Endodermal cell (in vitro differentiated cells): ENCODE measurements at regions not wholly inside any gene's neighbourhood (a gene's known extent, or its start where the extent isn't known, plus 50 kb on each side); places are given as distances from the start of the nearest gene placed in this dataset.

Source experiments
- DNase-seq: peaks from one replicate; pipeline ENCODE4 v3.0.0-alpha.2; 2017
- H3K27ac ChIP-seq: 2 replicates; pipeline ENCODE4 v1.5.1; 2013; ENCODE audit warnings: mild to moderate bottlenecking, low read depth, low read length, moderate library complexity
- H3K27me3 ChIP-seq: 2 replicates; pipeline ENCODE4 v1.6.1; 2013; ENCODE audit warnings: mild to moderate bottlenecking, low read length, moderate library complexity; ENCODE audit not compliant: insufficient read depth, control insufficient read depth, poor library complexity, severe bottlenecking
- H3K36me3 ChIP-seq: 2 replicates; pipeline ENCODE4 v1.7.0; 2013; ENCODE audit warnings: mild to moderate bottlenecking, low read length, moderate library complexity; ENCODE audit not compliant: control insufficient read depth, insufficient read depth
- H3K4me1 ChIP-seq: one replicate; pipeline ENCODE4 v1.7.0; 2013; ENCODE audit warnings: low read length; ENCODE audit not compliant: control insufficient read depth, insufficient read depth
- H3K4me3 ChIP-seq: 2 replicates; pipeline ENCODE4 v1.5.1; 2013; ENCODE audit warnings: mild to moderate bottlenecking, low read length, moderate library complexity
- H3K9ac ChIP-seq: 2 replicates; pipeline ENCODE4 v1.6.1; 2013; ENCODE audit warnings: mild to moderate bottlenecking, low read length, moderate library complexity; ENCODE audit not compliant: poor library complexity, severe bottlenecking; ENCODE audit errors: extremely low read depth
- H3K9me3 ChIP-seq: 2 replicates; pipeline ENCODE4 v1.6.1; 2013; ENCODE audit warnings: mild to moderate bottlenecking, low read length, moderate library complexity; ENCODE audit not compliant: control insufficient read depth
- H3K27ac Mint-ChIP-seq: 2 replicates; pipeline ENCODE4 v1.8.0; 2020; ENCODE audit warnings: mixed read lengths
- H3K27me3 Mint-ChIP-seq: 2 replicates; pipeline ENCODE4 v1.8.0; 2021; ENCODE audit warnings: mild to moderate bottlenecking, mixed read lengths; ENCODE audit not compliant: insufficient read depth
- H3K36me3 Mint-ChIP-seq: 2 replicates; pipeline ENCODE4 v1.8.0; 2020; ENCODE audit warnings: low read depth, mixed read lengths
- H3K4me1 Mint-ChIP-seq: 2 replicates; pipeline ENCODE4 v1.8.0; 2020; ENCODE audit warnings: mixed read lengths
- H3K4me3 Mint-ChIP-seq: 2 replicates; pipeline ENCODE4 v1.8.0; 2020; ENCODE audit warnings: mild to moderate bottlenecking, moderate library complexity, mixed read lengths
- H3K9me3 Mint-ChIP-seq: 2 replicates; pipeline ENCODE4 v1.8.0; 2020; ENCODE audit warnings: mild to moderate bottlenecking, mixed read lengths
- WGBS, 2 experiments: methylation state at CpG; one replicate each; pipeline versions ENCODE4 v1.1.5 to v1.1.7; 2013; ENCODE audit warnings: missing lambda C conversion rate in 2 of 2, mixed read lengths in 1 of 2; ENCODE audit not compliant: insufficient coverage in 1 of 2, insufficient read length in 1 of 2; 5-methylcytosine and 5-hydroxymethylcytosine counted together
- TF ChIP-seq, protein P1 (sequence below): fragments of 200-600 bp; sonication (generic); conservative IDR thresholded peaks from 2 replicates; pipeline ENCODE4 v1.5.0; 2021; ENCODE audit warnings: antibody characterized with exemption, mild to moderate bottlenecking

DNA sequence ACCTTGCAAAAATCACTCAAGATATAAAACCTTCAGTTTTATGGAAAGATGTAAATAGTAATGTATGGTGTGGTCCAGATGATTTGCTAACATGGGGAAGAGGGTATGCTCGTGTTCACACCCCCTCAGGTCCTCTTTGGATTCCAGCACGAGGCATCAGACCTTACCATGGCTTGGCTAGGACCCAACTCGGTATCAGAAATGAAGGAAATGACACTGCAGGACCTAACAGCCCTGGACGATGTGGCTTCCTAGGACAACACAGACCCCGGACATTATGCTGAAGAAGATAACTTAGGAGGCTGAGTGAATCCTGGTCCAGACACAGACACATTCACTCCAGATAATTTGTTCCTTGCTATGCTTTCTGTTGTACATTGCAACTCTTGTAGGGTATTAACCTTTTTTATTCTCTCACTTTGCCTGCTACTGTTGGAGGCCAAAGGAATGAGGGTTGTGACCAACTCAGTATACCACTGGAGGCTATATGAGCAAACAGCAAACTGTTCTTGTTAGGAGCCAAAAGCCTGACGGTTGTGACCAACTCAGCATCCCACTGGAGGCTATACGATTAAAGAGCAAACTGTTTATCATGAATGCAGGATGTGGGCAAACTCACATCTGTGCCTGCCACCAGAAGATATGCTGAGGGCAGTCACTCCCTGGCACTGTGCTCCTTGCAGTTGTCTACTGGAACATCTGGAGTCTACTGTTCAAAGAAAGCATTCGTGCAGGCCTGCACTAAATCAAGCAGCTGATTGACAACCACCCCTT is 121.7 kb downstream of the ZNF429 start:
- H3K4me1 ChIP-seq, result no peaks in the 10 kb centered on the region
- no peaks in the 10 kb centered on the region for H3K27me3 ChIP-seq
- no peak overlapping the region for H3K4me3 ChIP-seq
- H3K9me3 ChIP-seq, result peaks cover 60% of the 10 kb centered on the region
- H3K9ac ChIP-seq, result no peak overlapping the region
- Mint-ChIP-seq H3K27me3 (peaks cover 1% of the 10 kb centered on the region), H3K4me1 (peaks cover 5% of the 10 kb centered on the region), H3K36me3 (no peaks in the 10 kb centered on the region), H3K27ac (no peak overlapping the region), H3K9me3 (peaks cover 61% of the 10 kb centered on the region), H3K4me3 (no peak overlapping the region)
- no peak overlapping the region for H3K27ac ChIP-seq
- TF ChIP-seq, protein P1, sequence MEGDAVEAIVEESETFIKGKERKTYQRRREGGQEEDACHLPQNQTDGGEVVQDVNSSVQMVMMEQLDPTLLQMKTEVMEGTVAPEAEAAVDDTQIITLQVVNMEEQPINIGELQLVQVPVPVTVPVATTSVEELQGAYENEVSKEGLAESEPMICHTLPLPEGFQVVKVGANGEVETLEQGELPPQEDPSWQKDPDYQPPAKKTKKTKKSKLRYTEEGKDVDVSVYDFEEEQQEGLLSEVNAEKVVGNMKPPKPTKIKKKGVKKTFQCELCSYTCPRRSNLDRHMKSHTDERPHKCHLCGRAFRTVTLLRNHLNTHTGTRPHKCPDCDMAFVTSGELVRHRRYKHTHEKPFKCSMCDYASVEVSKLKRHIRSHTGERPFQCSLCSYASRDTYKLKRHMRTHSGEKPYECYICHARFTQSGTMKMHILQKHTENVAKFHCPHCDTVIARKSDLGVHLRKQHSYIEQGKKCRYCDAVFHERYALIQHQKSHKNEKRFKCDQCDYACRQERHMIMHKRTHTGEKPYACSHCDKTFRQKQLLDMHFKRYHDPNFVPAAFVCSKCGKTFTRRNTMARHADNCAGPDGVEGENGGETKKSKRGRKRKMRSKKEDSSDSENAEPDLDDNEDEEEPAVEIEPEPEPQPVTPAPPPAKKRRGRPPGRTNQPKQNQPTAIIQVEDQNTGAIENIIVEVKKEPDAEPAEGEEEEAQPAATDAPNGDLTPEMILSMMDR, result no peak
- WGBS, 2 experiments, result 67 to 89% methylated on average over 6 to 8 of the region's 8 CpGs
- DNase-seq, result no peak
- no peaks in the 10 kb centered on the region for H3K36me3 ChIP-seq

DNA sequence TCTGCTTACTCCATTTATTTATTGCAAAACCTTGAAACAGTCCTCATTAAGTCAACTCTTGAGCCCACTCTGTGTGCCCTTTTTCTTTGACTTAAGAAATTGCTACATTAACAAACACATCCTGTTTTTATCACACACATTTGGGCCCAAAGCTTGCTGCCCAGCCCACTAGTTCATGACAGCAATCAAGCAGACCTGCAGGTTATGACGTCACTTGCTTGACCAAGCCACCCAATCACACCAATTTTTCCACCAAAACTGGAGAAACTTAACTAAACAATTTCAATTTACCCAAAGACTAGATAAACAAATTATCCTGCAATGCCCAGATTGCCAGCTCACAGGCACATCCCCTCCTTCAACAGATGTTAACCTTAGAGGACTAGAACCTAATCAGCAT is 120.7 kb downstream of the ZNF429 start:
- H3K36me3 ChIP-seq, result no peaks in the 10 kb centered on the region
- peaks cover 3% of the 10 kb centered on the region for H3K4me1 Mint-ChIP-seq
- H3K4me1 ChIP-seq, result no peaks in the 10 kb centered on the region
- H3K27ac Mint-ChIP-seq, result no peak overlapping the region
- H3K9me3 Mint-ChIP-seq, result peaks cover 68% of the 10 kb centered on the region
- no peak overlapping the region for H3K27ac ChIP-seq
- H3K4me3 ChIP-seq, result no peak overlapping the region
- H3K27me3 Mint-ChIP-seq, result peaks cover 1% of the 10 kb centered on the region
- TF ChIP-seq, protein P1, result no peak
- DNase-seq, result no peak
- no peaks in the 10 kb centered on the region for H3K27me3 ChIP-seq
- H3K9ac ChIP-seq, result no peak overlapping the region
- H3K9me3 ChIP-seq, result peaks cover 54% of the 10 kb centered on the region
- WGBS, 2 experiments, result 50 to 80% methylated on average over 1 of the region's 1 CpG
- no peaks in the 10 kb centered on the region for H3K36me3 Mint-ChIP-seq
- no peak overlapping the region for H3K4me3 Mint-ChIP-seq

DNA sequence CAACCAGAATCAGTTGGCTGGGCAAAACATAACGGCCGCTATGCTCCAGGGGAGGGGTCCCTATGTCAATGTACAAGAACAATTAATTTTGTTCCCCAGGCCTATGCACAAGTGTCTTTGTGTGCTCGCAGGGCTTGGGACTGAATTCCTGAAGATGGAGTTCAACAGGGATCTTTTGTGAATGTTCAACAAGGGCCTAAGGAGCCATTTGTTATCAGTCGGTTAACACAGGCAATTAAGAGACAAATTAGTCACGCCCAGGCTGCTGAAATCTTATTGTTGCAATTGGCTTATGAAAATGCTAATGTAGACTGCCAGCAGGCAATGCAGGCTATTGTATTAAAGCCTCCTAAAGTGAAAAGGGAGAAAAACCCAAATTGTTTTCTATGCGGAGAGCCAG is 117.5 kb downstream of the ZNF429 start:
- WGBS, 2 experiments, result 60 to 88% methylated on average over 2 to 6 of the region's 6 CpGs
- TF ChIP-seq, protein P1, result no peak
- H3K27ac ChIP-seq, result no peak overlapping the region
- H3K9me3 ChIP-seq, result peaks cover 48% of the 10 kb centered on the region
- no peaks in the 10 kb centered on the region for H3K4me1 ChIP-seq
- no peak overlapping the region for H3K9ac ChIP-seq
- Mint-ChIP-seq H3K27ac (no peak overlapping the region), H3K4me1 (no peaks in the 10 kb centered on the region), H3K9me3 (peaks cover 76% of the 10 kb centered on the region), H3K36me3 (no peaks in the 10 kb centered on the region), H3K4me3 (no peak overlapping the region), H3K27me3 (no peaks in the 10 kb centered on the region)
- DNase-seq, result no peak
- no peaks in the 10 kb centered on the region for H3K36me3 ChIP-seq
- H3K4me3 ChIP-seq, result no peak overlapping the region
- H3K27me3 ChIP-seq, result no peaks in the 10 kb centered on the region
